ENCODE measurements at regions not wholly inside any gene's neighbourhood (a gene's known extent, or its start where the extent isn't known, plus 50 kb on each side); places are given as distances from the start of the nearest gene placed in this dataset.

DNA sequence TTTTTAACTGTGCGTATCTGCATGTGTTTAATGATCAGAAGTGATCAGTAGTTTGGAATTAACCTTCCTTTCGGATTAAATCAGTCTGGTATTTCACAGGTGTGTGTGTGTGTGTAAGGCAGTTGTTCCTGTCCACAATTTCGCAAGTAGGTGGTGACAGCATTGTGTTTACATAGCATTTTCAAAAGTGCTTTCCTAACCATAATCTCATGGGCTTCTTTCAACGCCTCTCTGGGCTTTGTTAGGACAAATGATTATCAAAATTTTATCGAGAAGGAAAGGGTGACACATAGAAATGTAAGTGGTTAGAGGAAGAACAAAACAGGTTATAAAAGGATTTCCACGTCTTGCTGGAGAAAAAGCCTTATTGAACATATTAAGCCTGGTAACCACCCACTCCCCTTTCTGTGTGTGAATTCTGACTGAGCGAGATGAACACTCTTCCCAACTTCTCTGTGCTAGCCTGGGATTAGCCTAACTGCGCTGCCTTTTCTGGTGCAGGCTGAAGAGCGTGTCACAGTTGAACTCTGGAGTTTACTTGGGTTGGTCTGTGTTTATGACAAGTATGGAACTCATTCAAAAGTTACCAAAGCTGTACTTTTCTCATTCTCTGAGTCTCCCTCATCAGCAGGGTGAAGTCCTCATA lies 292.3 kb upstream of the PITRM1 start:
- DNase-seq (ENCODE audit: low spot score) = peak; percentile 32

DNA sequence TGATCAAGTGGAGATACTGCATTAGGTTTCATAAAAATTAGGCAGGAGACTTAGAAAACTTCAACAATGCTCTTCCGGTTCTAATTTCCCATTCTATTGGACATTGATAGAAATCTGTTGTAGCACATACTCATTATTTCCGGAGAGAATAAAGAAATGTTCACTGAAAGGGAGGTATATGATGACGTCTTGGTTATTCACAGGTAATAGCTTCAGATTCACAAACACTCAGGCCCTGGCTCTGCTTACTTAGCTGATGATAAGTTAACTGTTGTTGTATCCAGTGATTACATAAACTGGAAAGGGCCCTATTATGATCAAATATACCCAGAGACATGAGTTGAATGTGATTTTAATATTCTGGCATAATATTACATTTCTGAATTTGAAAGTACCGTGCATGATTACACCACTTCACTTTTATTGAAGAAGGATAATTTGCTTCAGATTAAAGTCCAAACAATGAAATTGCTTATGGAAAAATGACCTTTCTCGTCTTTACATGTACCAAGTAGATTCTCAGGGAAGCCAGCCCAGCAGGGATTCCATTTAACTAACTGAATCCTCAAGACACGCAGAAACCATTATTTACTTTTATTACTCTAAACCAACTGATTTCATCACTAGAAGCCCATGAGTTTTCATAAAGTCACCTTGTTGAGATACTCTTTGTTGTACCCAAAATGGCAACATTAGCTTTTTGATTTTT lies 288.0 kb upstream of the PITRM1 start:
- no peak for DNase-seq (ENCODE audit: low spot score)

DNA sequence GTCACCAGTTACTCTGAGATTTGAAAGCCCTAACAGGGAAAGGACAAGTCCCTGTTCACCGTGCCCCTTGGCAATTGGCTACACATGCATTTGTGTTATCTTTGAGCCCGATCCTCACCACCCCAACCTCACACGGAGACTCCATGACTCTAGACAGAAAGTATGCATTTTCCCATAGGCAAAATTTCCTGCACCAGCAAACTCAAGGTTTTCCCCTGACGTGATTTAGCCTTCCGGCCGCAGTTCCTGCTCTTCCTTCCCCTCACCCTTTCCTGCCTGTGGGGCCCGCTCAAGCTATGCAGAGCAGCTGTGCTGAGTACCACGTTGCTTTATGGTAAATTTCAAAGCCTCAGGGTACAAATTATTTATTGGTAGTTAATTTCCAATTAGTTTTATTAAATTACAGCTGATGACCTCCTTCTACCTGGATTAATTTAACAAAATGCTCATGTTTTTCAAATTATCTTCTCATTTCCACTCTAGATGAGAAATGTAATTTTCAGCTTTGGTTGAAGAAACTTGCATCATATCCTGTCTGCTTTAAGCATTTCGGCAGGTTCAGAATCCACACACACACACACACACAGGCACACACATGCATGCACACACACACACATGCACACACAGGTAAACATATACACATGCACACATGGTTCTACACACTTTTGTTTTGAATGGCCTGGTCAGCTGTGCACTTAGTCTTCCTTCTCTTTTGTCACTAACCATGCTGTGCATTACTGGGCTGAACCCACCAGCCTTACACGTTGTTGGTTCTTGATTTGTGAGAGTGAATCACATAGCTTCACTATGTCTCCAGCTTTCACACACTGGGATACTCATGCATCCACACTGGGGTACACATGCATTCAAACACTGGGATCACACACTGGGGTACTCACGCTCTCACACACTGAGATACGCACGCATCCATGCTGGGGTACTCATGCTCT lies 283.1 kb upstream of the PITRM1 start:
- DNase-seq (ENCODE audit: low spot score) = peak; percentile 35

GRCh38 chr10:3452683-3453361 lies 280.2 kb upstream of the PITRM1 start:
- peak; percentile 6 for DNase-seq (ENCODE audit: low spot score)

DNA sequence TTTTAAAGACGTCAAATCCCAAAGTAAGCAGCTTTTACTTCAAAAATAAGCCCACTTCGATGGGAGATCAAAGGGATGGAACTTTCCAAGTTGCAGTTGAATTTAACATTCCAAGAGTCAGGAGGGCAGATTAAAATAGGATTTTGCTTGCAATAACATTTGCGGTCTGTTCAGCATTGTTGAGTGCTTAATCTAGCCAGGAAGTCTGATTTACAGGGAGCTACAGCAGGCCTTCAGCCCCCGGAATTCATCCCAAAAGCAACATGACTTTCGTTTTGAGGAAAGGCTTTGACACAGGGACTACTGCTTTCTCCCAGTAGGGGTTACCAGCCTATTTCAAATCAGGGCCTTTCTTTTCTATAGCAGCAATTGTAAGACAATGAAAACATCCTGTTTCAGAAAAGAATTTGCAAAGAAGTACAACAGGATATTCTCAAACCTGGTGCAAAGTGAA lies 279.6 kb upstream of the PITRM1 start:
- no peak for DNase-seq (ENCODE audit: low spot score)

- DNase-seq (ENCODE audit: low spot score) = no peak
Measured at GRCh38 chr10:3451516-3452172, 279.1 kb upstream of the PITRM1 start.

GRCh38 chr10:3446221-3446620 lies 273.6 kb upstream of the PITRM1 start:
- no peak for DNase-seq (ENCODE audit: low spot score)

- DNase-seq (ENCODE audit: low spot score) = no peak
Measured at GRCh38 chr10:3445648-3446047, 273.1 kb upstream of the PITRM1 start.

GRCh38 chr10:3442451-3442990 lies 269.9 kb upstream of the PITRM1 start:
- no peak for DNase-seq (ENCODE audit: low spot score)

DNA sequence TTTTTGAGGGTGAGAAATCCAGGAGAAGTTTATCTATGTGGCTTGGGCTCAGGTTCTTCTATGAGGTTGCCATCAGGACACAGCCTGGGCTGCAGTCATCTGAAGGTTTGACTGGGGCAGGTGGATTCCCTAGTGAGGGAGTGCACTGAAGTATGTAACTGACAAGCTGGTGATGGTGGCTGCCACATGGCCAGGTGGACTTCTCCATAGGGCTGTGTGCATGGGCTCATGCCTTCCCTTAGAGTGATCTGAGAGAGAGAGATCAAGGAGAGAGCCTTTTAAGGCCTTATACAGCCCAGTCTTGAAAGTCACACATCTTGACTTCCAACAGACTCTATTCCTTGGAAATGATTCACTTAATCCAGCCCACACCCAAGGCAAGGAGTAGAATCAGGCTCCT lies 266.6 kb upstream of the PITRM1 start:
- DNase-seq (ENCODE audit: low spot score) = no peak

- DNase-seq (ENCODE audit: low spot score) = no peak
Measured at GRCh38 chr10:3438606-3439005, 266.0 kb upstream of the PITRM1 start.

GRCh38 chr10:3435671-3436070 lies 263.1 kb upstream of the PITRM1 start:
- no peak for DNase-seq (ENCODE audit: low spot score)

- DNase-seq (ENCODE audit: low spot score) = no peak
Measured at GRCh38 chr10:3433988-3434387, 261.4 kb upstream of the PITRM1 start.

- no peak for DNase-seq (ENCODE audit: low spot score)
Measured at GRCh38 chr10:3433131-3433530, 260.5 kb upstream of the PITRM1 start.

DNA sequence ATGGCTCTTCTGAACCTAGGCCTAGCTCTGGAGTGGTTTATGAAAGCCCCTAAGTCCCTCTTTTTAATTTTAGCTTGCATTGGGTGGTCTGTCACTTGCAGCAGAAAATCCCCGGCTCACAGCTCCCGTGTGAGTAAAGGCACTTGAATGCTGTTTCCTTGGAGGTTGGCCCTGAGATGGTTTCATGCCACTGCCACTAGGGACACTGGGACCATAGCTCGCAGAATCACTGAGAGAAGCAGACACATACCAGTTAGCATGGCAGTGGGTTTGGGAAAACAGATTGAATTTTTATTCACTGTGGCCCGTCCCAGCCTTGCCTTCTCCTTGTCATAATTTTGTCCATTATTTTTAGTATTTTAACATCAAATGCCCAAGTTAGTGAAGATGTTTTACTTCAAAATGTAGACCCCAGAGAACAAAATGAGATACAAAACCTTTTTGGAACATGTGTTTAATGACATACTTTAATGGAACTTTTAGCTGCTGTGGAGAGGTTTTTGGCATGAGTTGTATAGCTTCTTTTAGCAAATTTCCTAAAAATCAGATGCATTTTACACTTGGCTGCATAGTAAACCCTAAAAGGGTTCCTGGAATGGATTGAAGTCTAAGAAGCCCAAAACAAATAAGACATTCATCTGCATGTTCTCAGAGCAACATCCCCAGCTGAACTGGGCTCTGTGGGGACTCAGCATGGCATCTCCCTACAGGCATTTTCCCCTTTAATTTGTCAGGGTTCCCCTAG lies 259.7 kb upstream of the PITRM1 start:
- DNase-seq (ENCODE audit: low spot score) = no peak

GRCh38 chr10:3430501-3430900 lies 257.9 kb upstream of the PITRM1 start:
- DNase-seq (ENCODE audit: low spot score) = no peak

GRCh38 chr10:3429676-3430075 lies 257.1 kb upstream of the PITRM1 start:
- DNase-seq (ENCODE audit: low spot score) = no peak

GRCh38 chr10:3428826-3429225 lies 256.2 kb upstream of the PITRM1 start:
- DNase-seq (ENCODE audit: low spot score) = no peak

- no peak for DNase-seq (ENCODE audit: low spot score)
Measured at GRCh38 chr10:3427950-3428354, 255.4 kb upstream of the PITRM1 start.

DNA sequence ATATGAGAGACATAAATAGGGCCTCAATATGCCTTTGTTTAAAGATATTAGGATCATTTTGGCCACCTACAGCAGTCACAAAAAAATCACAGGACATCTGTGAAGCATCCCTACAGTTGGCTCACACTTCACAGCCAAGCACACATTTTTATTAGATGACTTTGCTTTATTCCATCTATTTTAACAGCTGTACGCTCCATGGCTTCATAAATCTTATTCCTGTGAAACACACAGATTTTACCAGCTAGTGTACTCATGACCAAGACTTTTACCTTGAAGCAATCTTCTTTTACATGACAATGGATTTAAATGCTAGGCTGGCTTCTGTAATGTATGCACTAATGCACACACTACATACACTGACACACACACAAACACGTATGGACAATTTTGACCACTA lies 254.8 kb upstream of the PITRM1 start:
- DNase-seq (ENCODE audit: low spot score) = no peak

Data from ecto neural progenitor cell (in vitro differentiated cells).